GM18508 (cell line): ENCODE measurements at regions not wholly inside any gene's neighbourhood (a gene's known extent, or its start where the extent isn't known, plus 50 kb on each side); places are given as distances from the start of the nearest gene placed in this dataset.
"Not testable (repeated sequence)": the region's sequence is repeated elsewhere in the genome, so short reads cannot be mapped to it uniquely, and the experiment has no call there.

Experiments used
- ATAC-seq: cut with Tn5 transposase; IDR thresholded peaks from one replicate; pipeline ENCODE4 v1.9.1; 2021; ENCODE audit warnings: moderate number of reproducible peaks; ENCODE audit not compliant: insufficient read depth, unreplicated experiment

GRCh38 chr3:17817973-17818372 lies 75.5 kb upstream of the TBC1D5 start:
- ATAC-seq, result not testable (repeated sequence)

GRCh38 chr3:17817545-17817944 lies 75.1 kb upstream of the TBC1D5 start:
- no peak for ATAC-seq

- ATAC-seq, result not testable (repeated sequence)
Measured at GRCh38 chr3:17816839-17817238, 74.4 kb upstream of the TBC1D5 start.

GRCh38 chr3:17812328-17812727 lies 69.9 kb upstream of the TBC1D5 start:
- not testable (repeated sequence) for ATAC-seq

GRCh38 chr3:17811646-17812045 lies 69.2 kb upstream of the TBC1D5 start:
- no peak for ATAC-seq

- ATAC-seq, result no peak
Measured at GRCh38 chr3:17810759-17811158, 68.3 kb upstream of the TBC1D5 start.

GRCh38 chr3:17808994-17809393 lies 66.6 kb upstream of the TBC1D5 start:
- no peak for ATAC-seq

- ATAC-seq, result no peak
Measured at GRCh38 chr3:17806876-17807275, 64.4 kb upstream of the TBC1D5 start.

- ATAC-seq, result no peak
Measured at GRCh38 chr3:17806201-17806600, 63.8 kb upstream of the TBC1D5 start.

- no peak for ATAC-seq
Measured at GRCh38 chr3:17805461-17805940, 63.1 kb upstream of the TBC1D5 start.

- ATAC-seq, result no peak
Measured at GRCh38 chr3:17802950-17803349, 60.5 kb upstream of the TBC1D5 start.

GRCh38 chr3:17801131-17801530 lies 58.7 kb upstream of the TBC1D5 start:
- no peak for ATAC-seq

GRCh38 chr3:17800232-17800631 lies 57.8 kb upstream of the TBC1D5 start:
- no peak for ATAC-seq

GRCh38 chr3:17799312-17799711 lies 56.9 kb upstream of the TBC1D5 start:
- no peak for ATAC-seq

- ATAC-seq, result no peak
Measured at GRCh38 chr3:17798000-17798399, 55.6 kb upstream of the TBC1D5 start.

GRCh38 chr3:17795711-17796110 lies 53.3 kb upstream of the TBC1D5 start:
- ATAC-seq, result no peak

GRCh38 chr3:17795280-17795679 lies 52.8 kb upstream of the TBC1D5 start:
- ATAC-seq, result no peak

- ATAC-seq, result no peak
Measured at GRCh38 chr3:17793542-17794195, 51.2 kb upstream of the TBC1D5 start.
